IMR-90 (cell line): ENCODE measurements at regions not wholly inside any gene's neighbourhood (a gene's known extent, or its start where the extent isn't known, plus 50 kb on each side); places are given as distances from the start of the nearest gene placed in this dataset.

Experiments
- ATAC-seq: fragments of 200-7000 bp; cut with Tn5 transposase; 2 replicates; pipeline ENCODE4 v1.9.1; 2020; ENCODE audit warnings: low read depth, mild to moderate bottlenecking, moderate library complexity
- BruUV-seq: library from RNA; stranded (reverse); fragments of 400-500 nt; replicated peaks from 2 replicates; lab custom pipeline; 2021; lab: Mats Ljungman, UMichigan
- CTCF ChIA-PET: fragments of 300-600 bp; formaldehyde crosslinking; extraction: SDS; loops from one replicate; lab custom pipeline; 2021; ENCODE audit warnings: antibody characterized with exemption; lab: Yijun Ruan, JAX
- POLR2A ChIA-PET: fragments of 300-600 bp; sonication (Branson Sonifier 250); formaldehyde crosslinking; loops from one replicate; lab custom pipeline; 2022; ENCODE audit warnings: antibody characterized with exemption; ENCODE audit not compliant: unreplicated experiment; lab: Charles Lee
- DNase-seq: peaks from one replicate; pipeline ENCODE4 v3.0.0; 2013
- H2AFZ ChIP-seq: replicated peaks from 2 replicates; pipeline ENCODE3; 2013; ENCODE audit warnings: low read length, mild to moderate bottlenecking; ENCODE audit not compliant: poor library complexity
- H2AK5ac ChIP-seq: 2 replicates; pipeline ENCODE4 v1.6.1; 2013; ENCODE audit warnings: low read depth, low read length, inconsistent platforms
- H2AK9ac ChIP-seq: replicated peaks from 2 replicates; pipeline ENCODE3; 2013; ENCODE audit warnings: mild to moderate bottlenecking, low read depth, low read length, moderate library complexity; ENCODE audit not compliant: poor library complexity
- H2BK120ac ChIP-seq: 2 replicates; pipeline ENCODE4 v1.6.1; 2013; ENCODE audit warnings: low read depth, low read length, inconsistent platforms
- H2BK15ac ChIP-seq: 3 replicates; pipeline ENCODE4 v1.6.1; 2013; ENCODE audit warnings: low read depth, low read length, inconsistent platforms
- H2BK20ac ChIP-seq: 2 replicates; pipeline ENCODE4 v1.6.1; 2013; ENCODE audit warnings: low read depth, mild to moderate bottlenecking, inconsistent platforms, low read length, moderate library complexity
- H2BK5ac ChIP-seq: 2 replicates; pipeline ENCODE4 v1.6.1; 2013; ENCODE audit warnings: mild to moderate bottlenecking, low read depth, low read length, inconsistent platforms; ENCODE audit not compliant: poor library complexity, severe bottlenecking
- H3K14ac ChIP-seq: replicated peaks from 2 replicates; pipeline ENCODE4 v1.6.1; 2013; ENCODE audit warnings: low read depth, low read length, inconsistent platforms
- H3K18ac ChIP-seq: 2 replicates; pipeline ENCODE4 v1.6.1; 2013; ENCODE audit warnings: low read depth, low read length, control low read depth
- H3K23ac ChIP-seq: 2 replicates; pipeline ENCODE4 v1.6.1; 2013; ENCODE audit warnings: low read depth, low read length, inconsistent platforms
- H3K27ac ChIP-seq: 2 replicates; pipeline ENCODE4 v1.5.1; 2013; ENCODE audit warnings: mild to moderate bottlenecking, control low read depth, low read length; ENCODE audit not compliant: insufficient read depth
- H3K27me3 ChIP-seq: 2 replicates; pipeline ENCODE4 v1.6.1; 2013; ENCODE audit warnings: low read length; ENCODE audit not compliant: control insufficient read depth, insufficient read depth
- H3K36me3 ChIP-seq: 2 replicates; pipeline ENCODE4 v1.6.1; 2013; ENCODE audit warnings: low read length, mixed read lengths; ENCODE audit not compliant: control insufficient read depth, insufficient read depth
- H3K4ac ChIP-seq: 2 replicates; pipeline ENCODE4 v1.6.1; 2013; ENCODE audit warnings: low read depth, low read length, inconsistent platforms
- H3K4me1 ChIP-seq: 2 replicates; pipeline ENCODE4 v1.6.1; 2013; ENCODE audit warnings: low read length, mixed read lengths; ENCODE audit not compliant: control insufficient read depth, insufficient read depth
- H3K4me2 ChIP-seq: 2 replicates; pipeline ENCODE4 v1.6.1; 2013; ENCODE audit warnings: low read depth, mild to moderate bottlenecking, control low read depth, low read length, moderate library complexity
- H3K4me3 ChIP-seq: 2 replicates; pipeline ENCODE4 v1.5.1; 2013; ENCODE audit warnings: low read depth, mild to moderate bottlenecking, control low read depth, low read length, moderate library complexity; ENCODE audit not compliant: insufficient read depth
- H3K56ac ChIP-seq: 2 replicates; pipeline ENCODE4 v1.6.1; 2013; ENCODE audit warnings: low read length, inconsistent platforms; ENCODE audit not compliant: insufficient read depth; ENCODE audit errors: extremely low read depth
- H3K79me1 ChIP-seq, 2 experiments: 2 replicates each; pipeline ENCODE4 v1.6.1; 2013; ENCODE audit warnings: low read length in 2 of 2, inconsistent platforms in 1 of 2, low read depth in 1 of 2
- H3K9ac ChIP-seq: 2 replicates; pipeline ENCODE4 v1.6.1; 2013; ENCODE audit warnings: low read depth, low read length, control low read depth
- H3K9me1 ChIP-seq: 2 replicates; pipeline ENCODE4 v1.6.1; 2013; ENCODE audit warnings: low read length, inconsistent platforms; ENCODE audit not compliant: insufficient read depth
- H3K9me3 ChIP-seq: 2 replicates; pipeline ENCODE4 v1.6.1; 2013; ENCODE audit warnings: low read length; ENCODE audit not compliant: control insufficient read depth, insufficient read depth
- H4K20me1 ChIP-seq: 2 replicates; pipeline ENCODE4 v1.6.1; 2013; ENCODE audit warnings: low read length, inconsistent platforms; ENCODE audit not compliant: insufficient read depth
- H4K5ac ChIP-seq: 2 replicates; pipeline ENCODE4 v1.6.1; 2013; ENCODE audit warnings: mild to moderate bottlenecking, low read depth, low read length, control low read depth
- H4K8ac ChIP-seq, 2 experiments: 2 replicates each; pipeline ENCODE4 v1.6.1; 2013; ENCODE audit warnings: low read depth in 2 of 2, low read length in 2 of 2, control low read depth in 1 of 2, inconsistent platforms in 1 of 2
- H4K91ac ChIP-seq: 2 replicates; pipeline ENCODE4 v1.6.1; 2013; ENCODE audit warnings: low read depth, low read length, inconsistent platforms; ENCODE audit not compliant: insufficient read depth
- BHLHE40 ChIP-seq: fragments of 150-350 bp; IDR thresholded peaks from 2 replicates; pipeline ENCODE4 v1.6.1; 2016; ENCODE audit warnings: mild to moderate bottlenecking, low read depth, low read length
- CEBPB ChIP-seq: IDR thresholded peaks from 2 replicates; pipeline ENCODE4 v1.6.1; 2012; ENCODE audit warnings: low read depth, low read length, improper control_type of control experiment
- MXI1 ChIP-seq: IDR thresholded peaks from 2 replicates; pipeline ENCODE4 v1.6.1; 2012; ENCODE audit warnings: low read depth, mild to moderate bottlenecking, low read length, moderate library complexity, borderline replicate concordance
- NFE2L2 ChIP-seq: fragments of 150-350 bp; IDR thresholded peaks from 2 replicates; pipeline ENCODE4 v1.6.1; 2016; ENCODE audit warnings: low read depth, mild to moderate bottlenecking, low read length
- RFX5 ChIP-seq: IDR thresholded peaks from 2 replicates; pipeline ENCODE4 v1.8.0; 2012; ENCODE audit warnings: low read depth, mild to moderate bottlenecking, low read length, moderate library complexity
- WGBS, 2 experiments: methylation state at CpG; one replicate each; pipeline versions ENCODE4 v1.1.5 to v1.1.7; 2013; ENCODE audit warnings: missing lambda C conversion rate in 2 of 2; ENCODE audit not compliant: insufficient read length in 1 of 2; ENCODE audit errors: extremely low coverage in 2 of 2; 5-methylcytosine and 5-hydroxymethylcytosine counted together
- dilution Hi-C: fragments of 300-500 bp; cut with HindIII; formaldehyde crosslinking; loops from one replicate; pipeline ENCODE4 v1.14.3; 2018; ENCODE audit warnings: low sequenced_read_pairs; ENCODE audit not compliant: unreplicated experiment
- in situ Hi-C: fragments of 300-500 bp; cut with MboI; formaldehyde crosslinking; loops from 3 replicates; pipeline ENCODE4 v1.14.3; 2019; ENCODE audit warnings: low sequenced_read_pairs, inconsistent platforms, mixed read lengths
- intact Hi-C: fragments of 100-400 bp; cut with micrococcal nuclease; formaldehyde crosslinking; loops from 2 replicates; pipeline ENCODE4 v1.10.0; 2022

GRCh38 chr1:113247355-113247754 is 143.0 kb upstream of the MAGI3 start:
- CTCF ChIA-PET, result no interaction called here
- no peak overlapping the region for H3K4me2 ChIP-seq
- no peak overlapping the region for H3K23ac ChIP-seq
- H3K18ac ChIP-seq, result no peak overlapping the region
- H2BK20ac ChIP-seq, result no peak overlapping the region
- H3K4ac ChIP-seq, result no peak overlapping the region
- no peaks in the 10 kb centered on the region for H3K4me1 ChIP-seq
- dilution Hi-C loops, result no loop called here
- no peak overlapping the region for H4K5ac ChIP-seq
- H4K8ac ChIP-seq, result no peak overlapping the region
- POLR2A ChIA-PET, result interaction anchor here (0.6 kb wide), 1 partner anchor 9 kb away, joined by 3 read pairs; no protein-coding TSS in a partner anchor
- H2BK5ac ChIP-seq, result no peak overlapping the region
- no peaks in the 10 kb centered on the region for H3K36me3 ChIP-seq
- no peak overlapping the region for H3K14ac ChIP-seq
- H2AK9ac ChIP-seq, result no peak overlapping the region
- H4K91ac ChIP-seq, result no peak overlapping the region
- in situ Hi-C loops, result no loop called here
- peaks cover 20% of the 10 kb centered on the region for H3K27me3 ChIP-seq
- no peaks in the 10 kb centered on the region for H3K9me3 ChIP-seq
- H3K9ac ChIP-seq, result no peak overlapping the region
- TF ChIP-seq NFE2L2, result no peak
- no peak for TF ChIP-seq CEBPB
- TF ChIP-seq BHLHE40, result no peak
- no peak for TF ChIP-seq RFX5
- no peak for TF ChIP-seq MXI1
- H3K4me3 ChIP-seq, result no peak overlapping the region
- no peak overlapping the region for H3K56ac ChIP-seq
- BruUV-seq, result no TSS peak
- DNase-seq (no peak), ATAC-seq (no peak)
- H3K27ac ChIP-seq, result no peak overlapping the region
- 20% methylated on average over 1 of the region's 2 CpGs; no CpG with 5 or more reads in 1 of the 2 experiments for WGBS, 2 experiments
- no peaks in the 10 kb centered on the region for H4K20me1 ChIP-seq
- no peaks in the 10 kb centered on the region for H3K79me1 ChIP-seq
- intact Hi-C loops, result no loop called here
- H2BK15ac ChIP-seq, result no peak overlapping the region
- H2AFZ ChIP-seq, result no peak overlapping the region
- no peaks in the 10 kb centered on the region for H3K9me1 ChIP-seq
- no peak overlapping the region for H2BK120ac ChIP-seq
- no peak overlapping the region for H2AK5ac ChIP-seq
